GM19023 (cell line): ENCODE measurements at regions not wholly inside any gene's neighbourhood (a gene's known extent, or its start where the extent isn't known, plus 50 kb on each side); places are given as distances from the start of the nearest gene placed in this dataset.

Experiments used
- ATAC-seq: cut with Tn5 transposase; IDR thresholded peaks from one replicate; pipeline ENCODE4 v1.9.1; 2021; ENCODE audit warnings: mild to moderate bottlenecking, moderate library complexity; ENCODE audit not compliant: unreplicated experiment

DNA sequence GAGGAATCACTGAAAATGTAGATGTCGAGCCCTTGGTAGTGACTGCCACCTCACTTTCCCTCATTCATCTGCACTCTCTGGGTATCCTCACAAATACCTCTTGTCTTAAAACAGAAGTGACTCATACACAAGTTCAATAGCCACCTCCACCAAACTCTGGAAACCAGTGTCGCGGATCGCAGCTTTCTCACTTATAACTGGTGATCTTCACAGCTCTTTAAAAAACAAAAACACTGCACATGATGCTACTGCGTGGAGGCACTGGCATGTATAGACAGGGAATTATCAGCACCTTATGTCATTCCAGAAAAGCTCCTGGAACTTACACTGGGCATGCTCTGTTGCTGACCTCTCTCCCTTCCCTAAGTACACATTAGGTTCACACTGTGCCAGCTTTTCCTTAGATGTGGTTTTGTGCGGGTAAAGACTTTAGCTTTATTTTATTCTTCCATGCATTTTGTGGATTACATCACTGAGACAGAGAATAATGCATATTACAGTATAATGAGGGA, 425.5 kb upstream of the CADM1 start:
- no peak for ATAC-seq

DNA sequence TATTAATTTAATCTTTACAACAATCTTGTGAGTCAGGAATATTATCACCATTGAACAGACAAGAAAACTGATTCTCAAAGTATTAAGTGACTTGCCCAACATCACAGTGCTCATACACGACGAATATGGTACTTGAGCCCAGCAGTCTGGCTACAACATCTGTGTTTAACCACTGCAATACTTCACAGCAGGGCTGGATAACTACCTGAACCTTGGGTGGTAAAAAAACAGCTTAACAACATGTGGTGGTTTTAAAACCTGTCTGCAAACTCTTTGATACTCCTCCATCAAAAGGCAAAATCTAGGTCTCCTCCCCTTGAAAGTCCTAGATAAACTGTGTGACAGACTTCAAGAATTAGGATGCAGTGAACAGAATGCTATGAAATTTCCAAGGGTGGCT, 424.6 kb upstream of the CADM1 start:
- no peak for ATAC-seq

DNA sequence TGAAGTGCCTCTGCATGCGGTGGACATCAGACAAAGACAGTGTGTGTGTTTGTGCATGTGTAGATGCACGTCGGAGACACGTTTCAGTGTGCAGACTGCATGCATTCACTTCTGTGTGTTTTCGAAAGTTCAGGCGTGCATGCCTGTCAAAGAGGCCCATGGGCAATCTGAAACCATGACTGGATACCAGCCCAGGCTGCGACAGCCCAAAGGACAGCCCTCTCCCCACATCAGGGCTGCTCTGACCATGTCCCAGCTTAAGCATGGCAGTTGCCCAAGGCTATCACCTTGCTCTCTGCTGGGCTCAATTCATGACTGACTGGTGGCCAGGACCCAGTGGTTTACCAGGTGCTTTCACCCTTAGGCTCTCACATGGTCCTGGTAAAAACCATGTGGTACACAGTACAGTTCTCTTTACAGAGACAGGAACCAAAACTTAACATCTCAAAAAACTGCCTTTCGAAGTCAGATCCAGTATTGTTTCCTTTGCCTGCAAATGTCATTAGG, 423.7 kb upstream of the CADM1 start:
- peak; percentile 38 for ATAC-seq

DNA sequence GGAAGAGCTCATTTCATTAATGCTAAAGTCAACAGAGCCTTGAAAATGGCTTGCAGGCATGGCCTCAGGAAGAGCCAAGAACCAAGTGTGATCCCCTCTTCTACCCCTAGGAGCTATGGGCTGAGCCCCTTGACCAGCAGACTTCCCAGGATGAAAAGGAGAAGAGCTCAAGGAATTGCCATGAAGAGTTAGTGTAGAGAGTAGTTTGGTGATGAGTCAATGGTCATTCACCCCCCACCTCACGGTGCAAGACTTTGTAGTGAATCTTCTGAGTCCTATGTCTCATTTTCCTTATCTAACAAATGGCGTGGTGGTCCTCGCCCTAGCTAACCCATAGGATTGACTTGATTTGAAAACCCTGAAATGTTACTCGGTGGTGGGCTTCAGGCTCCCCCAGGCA, 422.4 kb upstream of the CADM1 start:
- no peak for ATAC-seq

DNA sequence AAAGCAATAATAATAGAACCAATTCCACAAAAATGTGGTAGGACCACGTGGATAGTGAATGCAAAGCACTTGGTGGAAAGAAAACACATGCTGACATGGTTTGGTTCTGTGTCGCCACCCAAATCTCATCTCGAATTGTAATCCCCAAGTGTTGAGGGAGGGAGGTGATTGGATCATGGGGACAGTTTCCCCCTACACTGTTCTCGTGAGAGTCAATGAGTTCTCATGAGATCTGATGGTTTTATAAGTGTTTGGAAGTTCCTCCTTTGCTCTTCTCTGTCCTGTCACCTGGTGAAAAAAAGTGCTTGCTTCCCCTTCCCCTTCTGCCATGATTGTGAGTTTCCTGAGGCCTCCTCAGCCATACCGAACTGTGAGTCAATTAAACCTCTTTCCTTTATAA, 421.9 kb upstream of the CADM1 start:
- no peak for ATAC-seq

DNA sequence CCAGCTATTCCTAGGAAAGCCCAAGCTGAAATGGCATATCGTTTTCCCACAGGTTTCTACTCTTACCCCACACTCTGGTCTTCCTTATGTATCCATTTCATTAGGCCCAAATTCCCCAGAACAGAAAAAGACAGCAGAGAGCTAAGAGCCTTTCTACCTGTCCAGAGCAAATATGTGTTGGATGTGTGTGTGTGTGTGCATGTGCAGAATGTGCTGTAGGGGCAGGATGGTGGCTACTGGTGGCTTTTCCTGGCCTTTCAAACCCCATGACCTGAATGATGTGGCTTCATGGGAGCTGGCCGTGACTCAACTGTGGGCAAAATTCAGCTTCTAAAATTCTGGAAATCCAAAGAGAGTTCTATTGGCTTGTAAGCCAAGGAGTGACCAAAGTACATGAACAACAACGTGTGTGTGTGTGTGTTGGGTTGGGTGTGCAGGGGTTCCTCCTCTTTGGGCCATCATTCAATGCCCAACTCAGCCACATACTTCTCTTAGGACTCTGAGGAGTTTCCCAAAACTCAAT, 421.4 kb upstream of the CADM1 start:
- ATAC-seq = no peak

DNA sequence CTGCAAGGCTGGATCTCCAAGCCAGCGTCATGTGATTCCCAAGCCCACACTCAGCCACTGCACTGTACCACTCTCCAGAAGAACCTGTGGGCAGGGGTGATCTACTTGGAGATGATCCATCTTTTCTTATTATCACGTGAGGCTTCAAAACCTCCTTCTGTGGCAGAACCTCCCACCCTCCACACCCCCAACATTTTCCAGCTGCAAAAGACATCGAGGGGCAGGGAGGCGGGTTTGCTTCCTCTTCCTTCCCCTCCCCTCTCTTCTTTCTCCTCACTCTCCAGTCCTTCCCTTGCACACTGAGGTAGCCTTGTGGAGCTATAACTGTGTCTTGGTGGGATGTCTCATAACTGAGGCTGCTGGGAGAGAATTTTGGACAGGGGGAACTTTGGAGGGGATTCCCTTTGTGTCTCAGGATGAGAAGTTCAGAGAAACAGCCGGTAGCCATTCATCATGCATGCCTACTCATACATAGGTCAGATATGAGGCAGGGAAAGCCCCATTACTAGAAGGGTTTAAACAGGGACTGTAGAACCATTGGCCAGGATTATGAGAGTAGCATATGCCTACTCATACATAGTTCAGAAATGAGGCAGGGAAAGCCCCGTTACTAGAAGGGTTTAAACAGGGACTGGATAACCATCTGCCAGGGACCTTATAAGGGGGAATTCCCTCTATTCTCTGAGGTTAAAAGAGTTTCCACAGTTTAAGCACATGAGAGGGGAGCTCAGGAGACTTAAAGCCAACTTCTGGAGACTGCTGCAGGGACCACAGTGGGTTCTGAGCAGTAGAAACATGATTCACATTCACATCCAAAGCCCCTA, 420.7 kb upstream of the CADM1 start:
- ATAC-seq = peak; percentile 78

DNA sequence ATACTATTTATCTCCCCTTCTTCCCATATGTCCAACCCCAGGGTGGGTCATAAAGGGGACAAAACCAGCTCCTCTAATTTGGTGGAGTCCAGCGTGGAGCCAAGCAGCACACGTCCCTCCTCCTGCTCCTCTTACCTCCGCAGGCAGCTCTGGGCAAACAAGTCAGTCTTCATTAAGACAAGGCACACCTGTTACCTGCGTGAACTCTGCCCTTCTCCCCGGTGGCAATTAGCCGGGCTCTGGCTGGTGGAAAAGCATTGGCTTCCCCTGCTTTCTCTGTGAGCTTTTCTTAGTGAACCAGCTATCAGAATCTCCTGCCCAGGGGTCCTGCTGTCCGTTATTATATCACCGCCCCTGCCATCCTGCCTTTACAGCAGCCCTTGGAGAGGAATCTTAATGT, 418.7 kb upstream of the CADM1 start:
- ATAC-seq = no peak

DNA sequence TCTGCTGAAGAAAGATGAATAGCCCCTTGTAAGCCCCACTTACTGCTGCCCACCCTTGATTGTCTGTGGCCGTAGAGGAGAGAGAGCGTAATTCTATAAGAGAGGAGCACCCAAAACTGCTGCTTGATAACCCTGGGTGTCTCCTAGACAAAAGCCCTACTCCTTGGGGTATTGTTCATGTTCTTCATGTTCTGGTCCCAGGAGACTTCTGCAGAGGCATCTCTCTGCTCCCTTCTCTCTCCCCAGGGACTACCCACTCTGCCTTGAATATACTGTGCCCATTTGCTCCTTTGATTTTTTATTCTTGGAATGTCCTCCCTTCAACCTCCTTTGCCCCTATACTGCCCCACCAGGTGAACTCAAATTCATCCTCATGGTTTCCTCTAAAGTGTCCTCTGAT, 417.8 kb upstream of the CADM1 start:
- ATAC-seq = no peak

DNA sequence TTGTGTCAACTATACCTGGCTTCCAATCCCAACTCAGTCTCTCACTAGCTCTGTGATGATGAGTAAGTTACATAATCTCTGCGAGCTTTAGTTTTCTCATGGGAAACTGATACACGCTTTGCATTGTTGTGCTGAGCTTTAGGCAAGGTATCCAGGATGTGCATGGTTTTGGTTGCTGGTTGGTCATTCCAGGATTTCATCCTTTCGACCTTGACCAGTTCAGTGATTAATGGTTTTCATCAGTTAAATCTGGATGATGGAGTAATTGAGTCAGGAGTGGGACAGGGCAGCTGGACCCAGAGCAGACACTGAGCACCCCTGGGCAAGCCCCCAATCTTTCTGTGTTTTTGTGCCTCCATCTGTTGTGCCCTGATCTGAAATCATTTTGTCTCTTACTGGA, 417.3 kb upstream of the CADM1 start:
- no peak for ATAC-seq

DNA sequence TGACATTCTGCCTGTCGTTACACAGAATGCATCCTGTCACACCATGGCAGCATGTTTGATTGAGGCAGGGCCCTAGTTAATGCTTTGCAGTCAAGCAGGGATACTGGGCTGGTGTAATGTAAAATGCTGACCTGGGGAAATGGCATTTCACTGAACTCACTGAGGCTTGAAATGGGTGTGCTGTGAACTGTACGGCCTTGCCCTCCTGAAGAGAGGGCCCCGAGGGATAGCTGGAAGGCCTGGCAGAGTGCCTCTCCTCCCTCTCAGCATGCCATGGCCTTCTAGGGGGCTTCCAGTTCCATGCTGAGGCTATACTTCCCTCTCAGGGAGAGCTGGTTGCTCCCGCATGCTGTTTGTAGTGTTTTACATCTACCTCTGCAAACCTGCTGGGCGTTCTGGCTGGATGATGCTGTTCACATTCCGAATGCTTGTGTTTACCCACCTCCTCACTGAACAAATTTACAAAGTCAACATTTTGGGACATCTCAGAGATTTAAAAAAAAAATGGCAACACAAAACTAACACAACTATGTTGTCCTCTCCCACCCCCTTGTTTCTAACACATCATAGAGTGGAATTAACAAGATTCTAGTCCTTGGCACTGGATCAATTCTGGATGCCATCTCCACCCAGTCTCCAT, 416.7 kb upstream of the CADM1 start:
- no peak for ATAC-seq

DNA sequence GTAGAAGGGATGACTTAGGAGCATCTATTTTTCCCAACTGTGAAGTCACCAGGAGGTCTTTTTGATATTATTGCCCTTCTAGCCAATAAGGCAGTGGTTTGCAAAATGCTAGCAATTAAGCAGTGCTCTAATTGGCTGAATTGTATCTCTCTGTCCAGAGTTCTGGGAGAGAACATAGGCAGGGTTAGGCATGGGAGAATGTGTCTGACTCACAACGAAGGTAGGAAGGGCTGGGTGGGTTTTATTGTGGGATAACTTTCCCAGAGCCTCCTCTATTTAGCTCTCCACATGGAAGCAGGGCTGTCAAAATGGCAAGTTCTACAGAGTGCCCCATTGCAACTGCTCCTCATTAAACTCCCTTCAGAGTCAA, 415.9 kb upstream of the CADM1 start:
- no peak for ATAC-seq

DNA sequence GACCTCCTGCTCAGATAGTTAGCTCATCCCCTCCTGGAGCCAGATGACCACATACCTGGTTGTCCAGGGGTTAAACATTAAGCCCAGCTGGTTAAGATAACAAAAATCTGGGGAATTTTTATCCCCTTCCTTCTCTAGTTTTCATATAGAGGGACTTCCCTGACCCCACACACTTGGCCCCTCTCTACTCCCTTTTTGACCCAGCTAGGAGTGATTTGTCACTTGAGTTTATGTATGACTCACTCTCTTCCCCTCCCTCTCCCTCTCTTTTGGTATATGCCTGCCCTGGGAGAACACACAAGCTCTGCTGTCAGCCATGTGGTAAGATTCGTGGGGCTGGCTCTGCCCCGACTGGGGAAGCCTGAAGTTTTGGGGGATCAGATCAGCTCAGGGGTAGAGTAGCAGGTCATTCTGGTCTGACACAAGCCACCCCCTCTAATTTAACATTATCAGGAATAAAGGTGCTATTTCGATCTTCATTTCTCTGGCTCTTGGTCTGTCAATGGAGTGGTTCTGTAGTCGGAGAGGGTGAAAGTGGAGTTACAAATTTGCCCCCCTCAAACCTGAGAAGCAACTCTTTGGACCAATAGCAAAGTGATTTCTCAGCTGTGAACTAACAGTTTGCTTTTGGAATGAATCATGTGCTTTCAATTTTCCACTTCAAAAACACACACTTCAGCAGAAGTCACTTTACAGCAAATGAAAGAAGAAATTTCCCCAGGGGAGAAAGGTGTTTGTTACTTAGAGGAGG, 415.3 kb upstream of the CADM1 start:
- ATAC-seq = peak; percentile 59

DNA sequence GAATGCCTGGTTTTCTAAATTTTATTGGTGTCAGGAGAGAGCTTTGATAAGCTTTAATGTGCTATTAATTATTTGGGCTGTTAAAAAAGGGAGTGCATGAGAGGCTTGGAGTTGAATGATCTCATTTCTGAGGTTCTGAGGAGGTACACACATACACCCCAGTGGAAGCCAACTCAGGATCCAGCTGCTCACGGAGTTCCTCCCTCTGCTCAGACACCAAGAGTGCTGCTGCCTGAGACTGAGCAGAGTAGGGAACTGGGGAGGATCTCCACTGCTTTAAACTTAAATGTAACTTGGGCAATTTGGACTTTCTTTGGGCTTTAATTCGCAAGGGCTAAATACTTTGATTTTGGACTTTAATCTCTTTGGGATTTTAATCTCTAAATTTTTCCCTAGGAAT, 414.4 kb upstream of the CADM1 start:
- no peak for ATAC-seq

DNA sequence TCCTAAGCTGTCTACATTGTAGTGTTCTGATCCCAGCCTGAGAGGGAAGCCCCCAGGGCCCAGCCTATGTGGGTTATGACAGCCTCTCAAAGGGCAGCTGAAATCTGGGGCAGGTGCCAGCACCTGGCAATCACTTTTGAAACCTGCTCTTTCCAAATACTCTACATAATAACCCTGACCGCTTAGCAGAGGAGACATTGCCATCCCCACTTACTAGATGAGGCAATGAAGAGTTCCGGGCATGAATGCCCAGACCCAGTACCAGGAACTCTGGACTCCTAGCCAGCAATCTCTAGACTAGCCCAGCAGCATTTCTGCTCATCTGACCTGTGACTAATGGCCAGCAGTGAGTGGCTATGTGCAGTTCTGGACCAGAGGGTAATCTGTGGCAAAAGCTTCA, 412.4 kb upstream of the CADM1 start:
- no peak for ATAC-seq

DNA sequence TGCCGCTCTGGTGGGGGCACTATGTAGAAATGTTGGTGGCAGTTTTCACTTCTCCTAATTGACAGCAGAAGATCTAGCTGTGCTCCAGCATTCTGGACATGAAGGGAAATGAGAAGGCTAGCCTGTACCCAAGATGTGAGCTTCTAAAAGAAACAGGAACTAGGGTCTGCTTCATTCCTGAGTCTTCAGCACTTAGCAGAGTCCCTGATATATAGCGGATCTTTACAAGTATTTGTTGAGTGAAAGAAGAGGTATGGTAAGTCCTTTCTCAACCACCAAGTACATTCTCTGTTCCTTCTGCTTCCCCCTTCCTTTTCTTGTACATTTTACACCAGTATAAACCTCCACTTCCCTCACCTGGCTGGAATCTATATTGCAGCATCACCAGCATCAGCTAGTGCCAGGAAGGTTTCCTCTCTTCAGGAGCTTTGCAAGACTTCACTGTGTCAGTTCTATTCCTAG, 408.3 kb upstream of the CADM1 start:
- ATAC-seq = no peak

DNA sequence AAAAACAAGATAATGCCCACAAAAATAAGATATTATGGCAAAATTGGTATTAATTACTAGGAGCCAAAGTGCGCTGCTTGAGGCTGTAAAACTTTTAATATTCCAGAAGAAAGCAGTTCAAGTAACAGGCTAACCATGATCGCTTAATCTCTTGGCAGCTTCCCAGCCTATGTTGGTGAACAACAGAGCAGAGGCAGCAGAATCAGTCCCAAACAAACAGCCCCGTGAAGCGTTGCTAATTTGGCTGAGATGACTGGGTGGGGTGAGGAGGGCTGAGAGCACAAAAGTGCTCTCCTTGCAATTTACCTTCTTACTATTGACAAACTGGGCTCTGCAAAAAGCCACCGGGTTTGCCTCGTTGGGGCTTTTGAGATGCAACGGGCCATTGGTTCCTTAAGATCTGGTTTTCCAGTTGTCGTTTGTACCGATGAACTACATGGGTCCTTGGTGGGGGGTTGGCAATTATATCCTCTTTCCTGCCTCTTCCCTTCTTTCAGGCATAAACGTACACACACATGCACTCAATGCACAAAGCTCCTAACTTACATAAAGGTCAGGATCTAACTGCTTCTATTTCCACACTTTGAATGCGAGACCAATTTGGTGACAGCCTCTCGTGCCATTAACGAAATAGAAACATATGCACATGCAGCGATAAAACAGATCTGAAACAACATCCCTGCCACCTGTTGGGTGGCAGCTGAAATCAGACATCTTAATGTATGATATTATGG, 407.6 kb upstream of the CADM1 start:
- no peak for ATAC-seq

DNA sequence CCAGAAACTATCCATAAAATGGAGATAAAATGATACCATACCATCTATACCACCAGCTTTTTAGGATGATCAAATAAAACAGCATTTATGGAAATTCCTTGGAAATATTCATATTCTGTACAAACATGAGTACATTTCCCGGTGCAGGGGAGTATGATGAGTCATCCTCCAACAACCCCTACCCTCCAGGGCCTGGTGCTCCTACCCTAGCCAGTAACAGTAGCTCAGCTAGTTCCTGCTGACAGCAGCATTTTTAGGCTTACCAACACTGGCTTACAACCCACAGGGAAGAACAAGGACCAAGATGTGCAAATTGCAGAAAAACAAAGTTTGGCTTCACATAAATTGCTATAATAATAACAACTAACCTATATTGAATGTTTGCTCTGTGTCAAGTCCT, 406.2 kb upstream of the CADM1 start:
- ATAC-seq = no peak

DNA sequence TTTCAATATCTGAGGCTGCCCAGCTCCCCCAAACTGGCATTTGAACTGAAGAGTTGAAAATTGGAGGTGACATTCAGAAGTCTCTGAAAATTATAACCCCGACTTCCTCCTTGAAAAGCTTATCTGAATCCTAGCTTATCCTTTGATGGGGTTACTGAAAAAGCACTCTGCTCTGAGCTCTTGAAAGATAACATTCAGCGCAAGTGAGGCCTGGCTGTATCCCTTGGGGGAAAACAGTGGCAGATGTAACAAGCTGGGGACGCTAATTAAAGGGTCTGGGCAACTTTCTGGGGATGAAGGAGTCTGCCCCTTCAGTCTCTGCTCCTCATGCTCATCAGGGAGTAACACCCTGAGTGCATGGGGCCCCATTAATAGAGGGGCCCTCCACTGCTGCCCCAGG, 402.0 kb upstream of the CADM1 start:
- no peak for ATAC-seq

DNA sequence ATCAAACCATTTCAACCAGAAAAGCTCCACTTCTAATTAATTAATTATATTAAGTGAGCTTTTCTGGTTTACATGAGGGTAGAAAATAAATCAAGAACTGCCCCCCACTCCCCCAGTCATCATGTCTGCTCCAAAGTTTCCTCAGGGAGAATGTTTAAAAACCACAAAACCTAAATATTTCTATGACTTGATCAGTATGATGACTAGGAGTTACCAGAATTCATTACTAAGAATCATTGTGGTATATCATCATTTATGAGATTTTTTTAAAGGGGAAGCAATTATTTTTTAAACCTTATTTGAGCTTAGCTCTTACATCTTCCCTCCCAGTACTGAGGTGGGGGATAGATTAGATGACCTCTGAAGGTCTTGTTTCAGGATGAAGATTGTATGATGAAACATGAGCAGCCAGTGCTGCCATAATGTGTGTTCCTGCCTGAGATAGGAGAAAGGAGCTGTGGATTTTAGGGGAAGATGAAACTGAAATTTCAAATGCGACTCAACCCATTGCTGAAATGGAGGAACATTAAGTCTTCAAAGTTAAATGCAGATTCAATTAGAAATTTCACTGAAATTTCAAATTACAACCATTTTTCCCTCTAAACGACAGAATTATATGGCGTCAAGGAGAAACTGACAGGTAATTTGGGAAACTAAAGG, 401.3 kb upstream of the CADM1 start:
- ATAC-seq = no peak
